ENCODE measurements at regions not wholly inside any gene's neighbourhood (a gene's known extent, or its start where the extent isn't known, plus 50 kb on each side); places are given as distances from the start of the nearest gene placed in this dataset.
A peak's percentile ranks its signal among the peaks of the same experiment; 100 is the strongest.

DNA sequence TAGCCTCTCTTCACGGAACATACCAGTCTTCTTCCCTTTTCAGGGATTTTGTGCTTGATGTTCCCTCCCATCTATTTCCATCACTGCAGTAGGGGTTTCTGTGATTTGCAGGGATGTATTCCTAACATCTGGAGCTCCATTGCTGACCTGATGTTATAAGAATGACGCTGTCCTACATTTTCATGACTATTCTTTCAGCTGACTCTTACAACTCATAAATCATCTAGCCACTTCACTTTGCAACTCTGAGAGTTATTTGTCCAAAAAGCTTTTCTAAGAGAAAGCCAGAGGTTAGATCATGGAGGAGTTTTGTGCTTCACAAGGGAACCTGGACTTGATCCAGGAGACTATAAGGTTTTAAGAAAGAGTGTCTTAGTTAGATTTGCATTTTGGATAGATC, 116.6 kb upstream of the FAR2 start:
- H3K36me3 Mint-ChIP-seq (ENCODE audit: low read depth): no peaks in the 10 kb centered on the region
- H3K4me1 Mint-ChIP-seq: peaks cover 5% of the 10 kb centered on the region
- TF ChIP-seq, protein P1, sequence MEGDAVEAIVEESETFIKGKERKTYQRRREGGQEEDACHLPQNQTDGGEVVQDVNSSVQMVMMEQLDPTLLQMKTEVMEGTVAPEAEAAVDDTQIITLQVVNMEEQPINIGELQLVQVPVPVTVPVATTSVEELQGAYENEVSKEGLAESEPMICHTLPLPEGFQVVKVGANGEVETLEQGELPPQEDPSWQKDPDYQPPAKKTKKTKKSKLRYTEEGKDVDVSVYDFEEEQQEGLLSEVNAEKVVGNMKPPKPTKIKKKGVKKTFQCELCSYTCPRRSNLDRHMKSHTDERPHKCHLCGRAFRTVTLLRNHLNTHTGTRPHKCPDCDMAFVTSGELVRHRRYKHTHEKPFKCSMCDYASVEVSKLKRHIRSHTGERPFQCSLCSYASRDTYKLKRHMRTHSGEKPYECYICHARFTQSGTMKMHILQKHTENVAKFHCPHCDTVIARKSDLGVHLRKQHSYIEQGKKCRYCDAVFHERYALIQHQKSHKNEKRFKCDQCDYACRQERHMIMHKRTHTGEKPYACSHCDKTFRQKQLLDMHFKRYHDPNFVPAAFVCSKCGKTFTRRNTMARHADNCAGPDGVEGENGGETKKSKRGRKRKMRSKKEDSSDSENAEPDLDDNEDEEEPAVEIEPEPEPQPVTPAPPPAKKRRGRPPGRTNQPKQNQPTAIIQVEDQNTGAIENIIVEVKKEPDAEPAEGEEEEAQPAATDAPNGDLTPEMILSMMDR (IDR thresholded peaks at IDR 0.05; ENCODE audit: unreplicated experiment in 3 of 3): no peak
- H3K27ac Mint-ChIP-seq: peak overlapping the region in 1 of 3 experiments; percentile 25
- no peaks in the 10 kb centered on the region for H3K27me3 Mint-ChIP-seq (ENCODE audit: low read depth)
- no peaks in the 10 kb centered on the region for H3K9me3 Mint-ChIP-seq
- no peak overlapping the region for H3K4me3 Mint-ChIP-seq

DNA sequence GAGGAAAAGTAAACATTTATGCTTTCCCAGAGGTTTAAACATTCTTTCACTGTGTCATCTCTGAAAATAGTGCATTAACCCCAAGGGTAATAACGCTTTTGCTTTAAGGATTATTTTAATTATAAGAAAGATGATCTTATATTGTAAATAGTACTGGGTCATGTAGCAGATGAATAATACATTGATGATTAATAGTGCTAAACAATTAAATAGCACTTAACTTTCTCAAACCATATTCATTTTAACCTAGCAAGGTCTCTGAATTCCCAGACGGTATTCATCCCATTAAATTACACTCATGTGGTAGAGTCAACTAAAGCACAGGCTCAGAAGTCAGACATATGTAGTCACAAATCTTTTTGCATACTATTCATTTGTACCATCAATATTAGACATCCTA, 115.6 kb upstream of the FAR2 start:
- Mint-ChIP-seq H3K4me3 (no peak overlapping the region), H3K27me3 (ENCODE audit: low read depth) (no peaks in the 10 kb centered on the region), H3K9me3 (no peaks in the 10 kb centered on the region), H3K27ac (no peak overlapping the region), H3K4me1 (peaks cover 5% of the 10 kb centered on the region), H3K36me3 (ENCODE audit: low read depth) (no peaks in the 10 kb centered on the region)
- TF ChIP-seq, protein P1 (IDR thresholded peaks at IDR 0.05; ENCODE audit: unreplicated experiment in 3 of 3): no peak

GRCh38 chr12:29035112-29035511, 114.0 kb upstream of the FAR2 start:
- Mint-ChIP-seq H3K27ac (no peak overlapping the region), H3K4me1 (peaks cover 9% of the 10 kb centered on the region), H3K4me3 (no peak overlapping the region), H3K27me3 (ENCODE audit: low read depth) (no peaks in the 10 kb centered on the region), H3K36me3 (ENCODE audit: low read depth) (no peaks in the 10 kb centered on the region), H3K9me3 (no peaks in the 10 kb centered on the region)
- TF ChIP-seq, protein P1 (IDR thresholded peaks at IDR 0.05; ENCODE audit: unreplicated experiment in 3 of 3): no peak

GRCh38 chr12:29039013-29039412, 110.1 kb upstream of the FAR2 start:
- Mint-ChIP-seq H3K27ac (no peak overlapping the region), H3K9me3 (no peaks in the 10 kb centered on the region), H3K27me3 (ENCODE audit: low read depth) (no peaks in the 10 kb centered on the region)

DNA sequence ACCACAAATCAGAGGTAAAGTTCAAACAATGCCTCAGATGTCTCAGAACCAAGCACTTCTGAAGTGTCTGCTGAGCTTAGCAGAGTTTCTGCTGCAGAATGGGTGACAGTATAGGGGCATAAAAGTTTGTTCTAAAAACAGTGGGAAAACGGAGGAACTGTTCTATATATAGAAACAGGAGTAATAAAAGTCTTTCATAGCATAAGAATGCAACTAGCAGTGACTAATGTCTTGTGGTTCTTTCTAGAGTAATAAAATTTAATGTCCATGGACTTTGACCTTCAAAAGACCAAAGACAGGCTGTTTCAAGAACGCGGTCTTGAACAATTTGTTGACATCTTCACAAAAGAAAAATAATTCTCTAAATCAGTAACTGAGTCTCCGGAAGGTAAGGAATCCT, 107.5 kb upstream of the FAR2 start:
- Mint-ChIP-seq H3K36me3 (ENCODE audit: low read depth) (no peaks in the 10 kb centered on the region), H3K4me3 (no peak overlapping the region), H3K27me3 (ENCODE audit: low read depth) (no peaks in the 10 kb centered on the region), H3K27ac (peak overlapping the region; percentile 34 to 74 (median 60)), H3K9me3 (no peaks in the 10 kb centered on the region), H3K4me1 (peaks cover 12% of the 10 kb centered on the region)
- TF ChIP-seq, protein P1 (IDR thresholded peaks at IDR 0.05; ENCODE audit: unreplicated experiment in 3 of 3): no peak

More at GRCh38 chr12:29039013-29039412, 110.1 kb upstream of the FAR2 start:
- TF ChIP-seq, protein P1 (IDR thresholded peaks at IDR 0.05; ENCODE audit: unreplicated experiment in 3 of 3): no peak
- H3K36me3 Mint-ChIP-seq (ENCODE audit: low read depth): no peaks in the 10 kb centered on the region
- H3K4me3 Mint-ChIP-seq: no peak overlapping the region
- H3K4me1 Mint-ChIP-seq: peaks cover 12% of the 10 kb centered on the region

GRCh38 chr12:29043069-29043468, 106.0 kb upstream of the FAR2 start:
- TF ChIP-seq, protein P1 (IDR thresholded peaks at IDR 0.05; ENCODE audit: unreplicated experiment in 3 of 3): no peak
- peak overlapping the region in 2 of 3 experiments; percentile 5 to 20 for H3K27ac Mint-ChIP-seq
- no peaks in the 10 kb centered on the region for H3K27me3 Mint-ChIP-seq (ENCODE audit: low read depth)
- H3K4me3 Mint-ChIP-seq: no peak overlapping the region
- peaks cover 12% of the 10 kb centered on the region for H3K4me1 Mint-ChIP-seq
- no peaks in the 10 kb centered on the region for H3K36me3 Mint-ChIP-seq (ENCODE audit: low read depth)
- H3K9me3 Mint-ChIP-seq: no peaks in the 10 kb centered on the region

Measured in nephron (organoid).